Neutrophil (primary cell): ENCODE measurements at regions not wholly inside any gene's neighbourhood (a gene's known extent, or its start where the extent isn't known, plus 50 kb on each side); places are given as distances from the start of the nearest gene placed in this dataset.
A peak's percentile ranks its signal among the peaks of the same experiment; 100 is the strongest.

Experiments used
- H3K27ac ChIP-seq: fragments of 200-600 bp; sonication (generic); 2 replicates; pipeline ENCODE4 v1.5.1; 2016; ENCODE audit warnings: mild to moderate bottlenecking, moderate library complexity
- H3K27me3 ChIP-seq: fragments of 200-600 bp; sonication (generic); 2 replicates; pipeline ENCODE4 v1.6.0; 2016; ENCODE audit warnings: mild to moderate bottlenecking
- H3K36me3 ChIP-seq: fragments of 200-600 bp; sonication (generic); 2 replicates; pipeline ENCODE4 v1.5.1; 2017
- H3K4me1 ChIP-seq, 2 experiments: fragments of 200-600 bp in 1 of 2; sonication (generic) in 1 of 2; 1 replicate in 1 of 2; 2 replicates in 1 of 2; pipeline versions ENCODE4 v1.5.1 to v1.6.1; 2013 to 2016; ENCODE audit warnings: low read depth in 1 of 2, low read length in 1 of 2, mild to moderate bottlenecking in 1 of 2, moderate library complexity in 1 of 2; ENCODE audit not compliant: control insufficient read depth in 1 of 2, insufficient read depth in 1 of 2
- H3K4me3 ChIP-seq, 2 experiments: fragments of 200-600 bp in 1 of 2; sonication (generic) in 1 of 2; 1 replicate in 1 of 2; 2 replicates in 1 of 2; pipeline ENCODE4 v1.5.1; 2013 to 2016; ENCODE audit warnings: low read depth in 1 of 2, low read length in 1 of 2, mild to moderate bottlenecking in 1 of 2, moderate library complexity in 1 of 2
- H3K9me3 ChIP-seq: fragments of 200-600 bp; sonication (generic); 2 replicates; pipeline ENCODE4 v1.5.1; 2016
- TF ChIP-seq, protein P1 (sequence below): fragments of 200-600 bp; sonication (generic); IDR thresholded peaks from 2 replicates; pipeline ENCODE4 v1.5.1; 2016; ENCODE audit warnings: antibody characterized with exemption

DNA sequence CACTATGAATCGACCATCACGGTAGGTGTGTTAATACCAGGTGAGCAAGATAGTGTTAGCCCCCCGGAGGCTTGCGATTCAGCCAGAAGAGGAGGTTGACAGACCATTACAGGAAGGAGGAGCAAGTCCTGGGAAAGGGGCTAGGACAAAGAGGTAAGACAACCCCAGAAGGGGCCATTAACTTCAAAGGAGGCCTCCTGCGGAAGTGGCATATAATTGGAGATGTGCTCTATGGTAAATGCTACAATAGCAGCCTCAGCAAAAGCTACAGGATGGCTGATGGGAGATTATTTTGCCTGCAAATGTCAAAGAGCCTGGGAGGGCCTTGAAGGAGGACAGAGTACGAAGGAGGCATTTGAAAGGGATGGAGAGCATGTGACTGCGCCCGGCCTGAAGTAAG, 108.6 kb upstream of the CITED2 start:
- Histone ChIP-seq H3K4me3 (no peak overlapping the region), H3K27me3 (no peaks in the 10 kb centered on the region), H3K4me1 (peaks cover 7 to 8% of the 10 kb centered on the region in 2 experiments), H3K9me3 (no peaks in the 10 kb centered on the region), H3K27ac (no peak overlapping the region), H3K36me3 (no peaks in the 10 kb centered on the region)
- TF ChIP-seq, protein P1, sequence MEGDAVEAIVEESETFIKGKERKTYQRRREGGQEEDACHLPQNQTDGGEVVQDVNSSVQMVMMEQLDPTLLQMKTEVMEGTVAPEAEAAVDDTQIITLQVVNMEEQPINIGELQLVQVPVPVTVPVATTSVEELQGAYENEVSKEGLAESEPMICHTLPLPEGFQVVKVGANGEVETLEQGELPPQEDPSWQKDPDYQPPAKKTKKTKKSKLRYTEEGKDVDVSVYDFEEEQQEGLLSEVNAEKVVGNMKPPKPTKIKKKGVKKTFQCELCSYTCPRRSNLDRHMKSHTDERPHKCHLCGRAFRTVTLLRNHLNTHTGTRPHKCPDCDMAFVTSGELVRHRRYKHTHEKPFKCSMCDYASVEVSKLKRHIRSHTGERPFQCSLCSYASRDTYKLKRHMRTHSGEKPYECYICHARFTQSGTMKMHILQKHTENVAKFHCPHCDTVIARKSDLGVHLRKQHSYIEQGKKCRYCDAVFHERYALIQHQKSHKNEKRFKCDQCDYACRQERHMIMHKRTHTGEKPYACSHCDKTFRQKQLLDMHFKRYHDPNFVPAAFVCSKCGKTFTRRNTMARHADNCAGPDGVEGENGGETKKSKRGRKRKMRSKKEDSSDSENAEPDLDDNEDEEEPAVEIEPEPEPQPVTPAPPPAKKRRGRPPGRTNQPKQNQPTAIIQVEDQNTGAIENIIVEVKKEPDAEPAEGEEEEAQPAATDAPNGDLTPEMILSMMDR: no peak

DNA sequence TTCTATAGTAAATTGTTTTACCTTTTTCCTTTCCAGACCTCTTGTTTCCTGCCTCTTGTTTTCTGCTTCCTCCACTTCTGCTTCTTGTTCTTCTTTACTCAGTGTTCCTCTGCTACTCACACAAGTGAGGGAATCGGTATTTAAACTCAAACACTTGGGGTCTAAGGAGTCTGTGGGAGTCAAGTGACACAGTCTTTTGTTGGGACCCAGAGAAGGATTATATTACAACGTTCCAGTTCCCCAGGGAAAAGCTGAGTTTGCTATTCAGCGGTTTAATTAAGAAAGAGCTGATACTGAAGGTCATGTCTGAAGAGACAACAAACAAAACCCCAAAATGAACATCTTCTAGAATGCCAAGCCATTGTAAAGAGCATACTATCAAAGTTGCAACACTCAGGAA, 107.8 kb upstream of the CITED2 start:
- H3K4me3 ChIP-seq: no peak overlapping the region
- peaks cover 7 to 8% of the 10 kb centered on the region in 2 experiments for H3K4me1 ChIP-seq
- TF ChIP-seq, protein P1: no peak
- H3K27ac ChIP-seq: peak overlapping the region; percentile 5
- H3K9me3 ChIP-seq: no peaks in the 10 kb centered on the region
- no peaks in the 10 kb centered on the region for H3K27me3 ChIP-seq
- no peaks in the 10 kb centered on the region for H3K36me3 ChIP-seq

DNA sequence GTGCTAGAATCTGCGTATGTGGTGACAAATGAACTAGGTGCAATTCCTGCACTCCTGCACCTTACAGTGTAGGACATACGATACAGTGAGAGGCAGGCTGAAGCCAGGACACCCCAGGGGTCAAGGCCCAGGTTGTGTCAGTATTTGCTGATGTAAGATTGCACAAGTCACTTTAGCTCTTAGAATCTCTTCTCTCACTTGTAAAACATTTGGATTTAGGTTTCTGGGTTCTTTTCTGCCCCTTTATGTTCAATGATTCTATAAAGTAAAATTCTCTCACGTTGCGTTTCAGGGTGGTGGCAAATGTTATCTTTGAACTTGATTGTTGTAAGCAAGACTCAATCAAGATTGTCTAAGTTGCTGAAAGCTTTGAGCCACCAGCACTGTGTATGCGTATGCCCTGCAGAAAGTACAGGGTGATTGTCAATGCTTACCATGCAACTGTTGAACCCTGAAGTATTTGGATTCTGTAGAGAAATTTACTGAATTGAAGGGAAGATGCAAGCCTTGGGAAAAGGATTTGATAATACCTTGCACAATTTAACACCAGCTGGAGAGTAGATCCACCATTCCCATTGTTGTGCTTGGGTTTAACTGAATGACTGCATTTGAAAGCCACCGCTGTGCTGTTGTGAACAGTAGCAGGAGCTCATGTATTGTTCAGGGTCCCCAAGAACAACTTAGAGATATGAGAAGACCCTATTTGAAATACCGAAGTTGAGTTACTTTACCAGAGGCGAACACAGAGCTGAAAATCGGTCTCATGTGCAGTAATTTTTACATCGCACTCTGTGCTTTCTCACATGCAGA, 106.1 kb upstream of the CITED2 start:
- no peak overlapping the region for H3K27ac ChIP-seq
- TF ChIP-seq, protein P1: no peak
- H3K9me3 ChIP-seq: no peaks in the 10 kb centered on the region
- H3K4me3 ChIP-seq: no peak overlapping the region
- no peaks in the 10 kb centered on the region for H3K27me3 ChIP-seq
- H3K36me3 ChIP-seq: no peaks in the 10 kb centered on the region
- peaks cover 7 to 8% of the 10 kb centered on the region in 2 experiments for H3K4me1 ChIP-seq

DNA sequence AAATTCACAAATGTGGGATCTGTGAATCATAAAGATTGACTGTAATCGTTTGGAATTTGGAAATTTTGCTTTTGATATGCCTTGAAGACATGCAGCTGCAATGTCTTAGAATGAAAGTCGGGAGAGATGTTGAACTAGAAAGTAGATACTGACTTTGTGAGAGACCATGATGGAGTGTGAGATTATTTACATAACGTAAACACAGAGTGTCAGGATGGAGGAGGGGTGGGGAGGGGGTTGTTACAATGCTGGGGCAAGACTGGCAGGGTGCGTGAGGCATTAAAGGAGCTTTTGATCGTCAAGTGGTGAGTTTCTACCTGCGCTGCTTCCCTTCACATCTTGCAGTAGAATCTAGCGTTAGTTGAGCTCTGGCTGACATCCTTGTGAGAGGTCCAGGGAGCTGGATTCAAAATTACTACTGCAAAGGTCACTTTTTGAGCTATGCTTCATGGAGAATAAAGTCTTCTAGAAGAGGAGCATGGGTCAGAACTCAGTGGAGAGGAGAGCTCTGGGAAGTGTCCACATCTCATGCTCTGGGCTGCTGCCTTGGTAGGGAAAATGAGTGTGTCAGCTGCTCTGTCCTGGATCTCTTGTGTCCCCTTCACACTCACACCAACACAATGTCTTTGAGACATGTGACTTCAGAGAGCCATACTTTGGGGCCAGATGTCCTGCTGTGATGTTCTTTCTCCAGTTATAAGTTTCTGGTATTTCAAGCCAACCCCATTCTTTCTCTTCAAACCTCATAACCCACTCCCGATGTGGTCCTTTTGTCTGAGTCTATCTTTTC, 105.2 kb upstream of the CITED2 start:
- H3K36me3 ChIP-seq: no peaks in the 10 kb centered on the region
- no peaks in the 10 kb centered on the region for H3K27me3 ChIP-seq
- no peaks in the 10 kb centered on the region for H3K9me3 ChIP-seq
- no peak overlapping the region for H3K4me3 ChIP-seq
- H3K27ac ChIP-seq: no peak overlapping the region
- peaks cover 10% of the 10 kb centered on the region in 2 experiments for H3K4me1 ChIP-seq
- TF ChIP-seq, protein P1: no peak

DNA sequence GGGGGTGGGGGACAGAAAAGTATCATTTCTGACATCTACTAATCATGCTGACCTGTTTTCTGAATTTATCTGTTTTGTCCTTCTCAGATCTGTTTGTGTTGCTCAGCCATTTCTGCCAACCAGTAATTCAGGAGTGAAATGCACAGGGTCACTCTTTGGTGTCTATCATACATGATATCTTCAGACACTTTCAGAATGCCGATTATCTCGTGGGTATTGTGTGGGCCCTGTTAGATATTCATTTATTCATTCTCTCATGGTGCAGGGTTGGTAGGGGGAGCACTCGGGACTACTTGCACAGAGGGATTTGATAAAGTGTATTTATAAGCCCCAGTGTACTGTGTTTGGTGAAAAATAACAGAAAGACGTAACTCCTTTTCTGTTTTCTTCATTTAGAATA, 101.2 kb upstream of the CITED2 start:
- Histone ChIP-seq H3K27ac (no peak overlapping the region), H3K4me1 (peaks cover 30 to 31% of the 10 kb centered on the region in 2 experiments), H3K27me3 (no peaks in the 10 kb centered on the region), H3K9me3 (no peaks in the 10 kb centered on the region), H3K36me3 (no peaks in the 10 kb centered on the region), H3K4me3 (no peak overlapping the region)
- TF ChIP-seq, protein P1: no peak
